SK-N-SH treated with all-trans-retinoic acid at 6 μM for 48 hours (cell line): ENCODE measurements at regions not wholly inside any gene's neighbourhood (a gene's known extent, or its start where the extent isn't known, plus 50 kb on each side); places are given as distances from the start of the nearest gene placed in this dataset.

Experiments
- ATAC-seq: fragments of 200-7000 bp; cut with Tn5 transposase; 3 replicates; pipeline ENCODE4 v1.9.1; 2020; ENCODE audit warnings: mild to moderate bottlenecking, moderate library complexity
- ARNTL ChIP-seq: fragments of 450-650 bp; formaldehyde crosslinking; IDR thresholded peaks from 2 replicates; pipeline ENCODE4 v1.5.0; 2020; ENCODE audit warnings: low read depth, mild to moderate bottlenecking, moderate library complexity, borderline replicate concordance
- BACH2 ChIP-seq: fragments of 250-450 bp; sonication (Bioruptor Pico); IDR thresholded peaks from 2 replicates; pipeline ENCODE4 v1.9.0; 2021; ENCODE audit warnings: mild to moderate bottlenecking, borderline replicate concordance
- ESRRG ChIP-seq: fragments of 250-450 bp; sonication (Bioruptor Pico); IDR thresholded peaks from 2 replicates; pipeline ENCODE4 v1.6.1; 2021; ENCODE audit warnings: mild to moderate bottlenecking
- GLIS3 ChIP-seq: fragments of 250-450 bp; sonication (Bioruptor Pico); IDR thresholded peaks from 2 replicates; pipeline ENCODE4 v1.5.0; 2020; ENCODE audit warnings: mild to moderate bottlenecking, moderate library complexity
- ISL1 ChIP-seq: fragments of 250-450 bp; sonication (Bioruptor Pico); IDR thresholded peaks from 2 replicates; pipeline ENCODE4 v2.1.2; 2022; ENCODE audit warnings: mild to moderate bottlenecking, moderate library complexity
- OSR1 ChIP-seq: fragments of 250-450 bp; sonication (Bioruptor Pico); IDR thresholded peaks from 2 replicates; pipeline ENCODE4 v1.8.0; 2022; ENCODE audit warnings: moderate library complexity, mild to moderate bottlenecking, inconsistent platforms
- PPARA ChIP-seq: fragments of 250-450 bp; sonication (Bioruptor Pico); IDR thresholded peaks from 2 replicates; pipeline ENCODE4 v1.5.0; 2020; ENCODE audit warnings: mild to moderate bottlenecking, borderline replicate concordance
- RARB ChIP-seq: fragments of 250-450 bp; sonication (Bioruptor Pico); IDR thresholded peaks from 2 replicates; pipeline ENCODE4 v1.8.0; 2021; ENCODE audit warnings: mild to moderate bottlenecking, moderate library complexity
- SNAI2 ChIP-seq: fragments of 250-450 bp; sonication (Bioruptor Pico); IDR thresholded peaks from 2 replicates; pipeline ENCODE4 v1.5.0; 2020; ENCODE audit warnings: mild to moderate bottlenecking, moderate library complexity
- TOX ChIP-seq: fragments of 250-450 bp; sonication (Bioruptor Pico); IDR thresholded peaks from 2 replicates; pipeline ENCODE4 v1.8.0; 2021; ENCODE audit warnings: mild to moderate bottlenecking, moderate library complexity, borderline replicate concordance
- ZFP3 ChIP-seq: fragments of 250-450 bp; sonication (Bioruptor Pico); IDR thresholded peaks from 2 replicates; pipeline ENCODE4 v1.5.0; 2020; ENCODE audit warnings: mild to moderate bottlenecking, moderate library complexity
- ZFP30 ChIP-seq: fragments of 450-650 bp; formaldehyde crosslinking; IDR thresholded peaks from 2 replicates; pipeline ENCODE4 v1.5.0; 2022; ENCODE audit warnings: mild to moderate bottlenecking, moderate library complexity
- ZNF565 ChIP-seq: fragments of 450-650 bp; formaldehyde crosslinking; conservative IDR thresholded peaks from 2 replicates; pipeline ENCODE4 v1.5.0; 2020; ENCODE audit warnings: low read depth, mild to moderate bottlenecking, moderate library complexity
- ZNF70 ChIP-seq: fragments of 450-650 bp; formaldehyde crosslinking; IDR thresholded peaks from 2 replicates; pipeline ENCODE4 v1.5.0; 2020; ENCODE audit warnings: mild to moderate bottlenecking, moderate library complexity
- ZNF8 ChIP-seq: fragments of 450-650 bp; formaldehyde crosslinking; IDR thresholded peaks from 2 replicates; pipeline ENCODE4 v1.5.0; 2020; ENCODE audit warnings: mild to moderate bottlenecking, moderate library complexity
- TF ChIP-seq, protein P1 (sequence below): fragments of 250-450 bp; sonication (Bioruptor Pico); IDR thresholded peaks from 2 replicates; pipeline ENCODE4 v1.5.0; 2020; ENCODE audit warnings: mild to moderate bottlenecking, moderate library complexity
- TF ChIP-seq, protein P2 (sequence below): fragments of 250-450 bp; sonication (Bioruptor Pico); IDR thresholded peaks from 2 replicates; pipeline ENCODE4 v1.8.0; 2020; ENCODE audit warnings: mild to moderate bottlenecking, moderate library complexity, borderline replicate concordance
- TF ChIP-seq, protein P3 (sequence below): fragments of 250-450 bp; sonication (Bioruptor Pico); IDR thresholded peaks from 2 replicates; pipeline ENCODE4 v1.8.0; 2021; ENCODE audit warnings: low read depth, mild to moderate bottlenecking, moderate library complexity, borderline replicate concordance
- TF ChIP-seq, protein P4 (sequence below): fragments of 250-450 bp; sonication (Bioruptor Pico); IDR thresholded peaks from 2 replicates; pipeline ENCODE4 v1.5.1; 2021; ENCODE audit warnings: mild to moderate bottlenecking, moderate library complexity
- TF ChIP-seq, protein P5 (sequence below): fragments of 250-450 bp; sonication (Bioruptor Pico); IDR thresholded peaks from 2 replicates; pipeline ENCODE4 v1.5.1; 2020; ENCODE audit warnings: low read depth, mild to moderate bottlenecking, moderate library complexity

DNA sequence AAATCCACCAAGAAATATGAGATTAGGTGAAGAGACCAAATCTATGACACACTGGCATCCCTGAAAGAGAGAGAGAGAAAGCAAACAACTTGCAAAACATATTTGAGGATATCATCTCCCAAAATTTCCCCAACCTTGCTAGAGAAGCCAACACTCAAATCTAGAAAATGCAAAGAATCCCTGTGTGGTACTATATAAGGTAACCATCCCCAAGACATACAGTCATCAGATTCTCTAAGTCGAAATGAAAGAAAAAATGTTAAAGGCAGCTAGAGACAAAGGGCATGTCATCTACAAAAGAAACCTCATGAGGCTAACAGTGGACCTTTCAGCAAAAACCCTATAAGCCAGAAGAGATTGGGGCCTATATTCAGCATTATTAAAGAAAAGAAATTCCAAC is 622.1 kb upstream of the LMCD1 start (continued):
- TF ChIP-seq, protein P1, sequence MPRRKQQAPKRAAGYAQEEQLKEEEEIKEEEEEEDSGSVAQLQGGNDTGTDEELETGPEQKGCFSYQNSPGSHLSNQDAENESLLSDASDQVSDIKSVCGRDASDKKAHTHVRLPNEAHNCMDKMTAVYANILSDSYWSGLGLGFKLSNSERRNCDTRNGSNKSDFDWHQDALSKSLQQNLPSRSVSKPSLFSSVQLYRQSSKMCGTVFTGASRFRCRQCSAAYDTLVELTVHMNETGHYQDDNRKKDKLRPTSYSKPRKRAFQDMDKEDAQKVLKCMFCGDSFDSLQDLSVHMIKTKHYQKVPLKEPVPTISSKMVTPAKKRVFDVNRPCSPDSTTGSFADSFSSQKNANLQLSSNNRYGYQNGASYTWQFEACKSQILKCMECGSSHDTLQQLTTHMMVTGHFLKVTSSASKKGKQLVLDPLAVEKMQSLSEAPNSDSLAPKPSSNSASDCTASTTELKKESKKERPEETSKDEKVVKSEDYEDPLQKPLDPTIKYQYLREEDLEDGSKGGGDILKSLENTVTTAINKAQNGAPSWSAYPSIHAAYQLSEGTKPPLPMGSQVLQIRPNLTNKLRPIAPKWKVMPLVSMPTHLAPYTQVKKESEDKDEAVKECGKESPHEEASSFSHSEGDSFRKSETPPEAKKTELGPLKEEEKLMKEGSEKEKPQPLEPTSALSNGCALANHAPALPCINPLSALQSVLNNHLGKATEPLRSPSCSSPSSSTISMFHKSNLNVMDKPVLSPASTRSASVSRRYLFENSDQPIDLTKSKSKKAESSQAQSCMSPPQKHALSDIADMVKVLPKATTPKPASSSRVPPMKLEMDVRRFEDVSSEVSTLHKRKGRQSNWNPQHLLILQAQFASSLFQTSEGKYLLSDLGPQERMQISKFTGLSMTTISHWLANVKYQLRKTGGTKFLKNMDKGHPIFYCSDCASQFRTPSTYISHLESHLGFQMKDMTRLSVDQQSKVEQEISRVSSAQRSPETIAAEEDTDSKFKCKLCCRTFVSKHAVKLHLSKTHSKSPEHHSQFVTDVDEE, result no peak
- TF ChIP-seq ARNTL (CRISPR knock-in tag) (no peak), TOX (no peak), ISL1 (no peak)

DNA sequence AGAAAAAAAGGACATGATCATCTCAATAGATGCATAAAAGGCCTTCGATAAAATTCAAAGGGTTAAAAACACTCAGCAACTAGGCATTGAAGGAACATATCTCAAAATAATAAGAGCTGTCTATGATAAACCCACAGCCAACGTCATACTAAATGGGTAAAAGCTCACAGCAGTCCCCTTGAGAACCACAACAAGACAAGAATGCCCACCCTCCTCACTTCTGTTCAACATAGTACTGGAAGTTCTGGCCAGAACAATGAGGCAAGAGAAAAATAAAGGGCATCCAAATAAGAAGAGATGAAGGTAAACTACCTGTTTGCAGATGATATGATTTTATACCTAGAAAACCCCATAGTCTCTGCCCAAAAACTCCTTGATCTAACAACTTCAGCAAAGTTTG is 619.7 kb upstream of the LMCD1 start:
- ATAC-seq, result no peak
- TF ChIP-seq BACH2 (CRISPR knock-in tag) (no peak), ZNF8 (CRISPR knock-in tag) (no peak), PPARA (CRISPR knock-in tag) (no peak), ESRRG (CRISPR knock-in tag) (no peak), RARB (no peak), ARNTL (CRISPR knock-in tag) (no peak), GLIS3 (CRISPR knock-in tag) (no peak), SNAI2 (CRISPR knock-in tag) (no peak), OSR1 (CRISPR knock-in tag) (no peak), ISL1 (no peak), ZNF70 (no peak), ZFP3 (CRISPR knock-in tag) (no peak), ZFP30 (CRISPR knock-in tag) (no peak)
- TF ChIP-seq, protein P2, sequence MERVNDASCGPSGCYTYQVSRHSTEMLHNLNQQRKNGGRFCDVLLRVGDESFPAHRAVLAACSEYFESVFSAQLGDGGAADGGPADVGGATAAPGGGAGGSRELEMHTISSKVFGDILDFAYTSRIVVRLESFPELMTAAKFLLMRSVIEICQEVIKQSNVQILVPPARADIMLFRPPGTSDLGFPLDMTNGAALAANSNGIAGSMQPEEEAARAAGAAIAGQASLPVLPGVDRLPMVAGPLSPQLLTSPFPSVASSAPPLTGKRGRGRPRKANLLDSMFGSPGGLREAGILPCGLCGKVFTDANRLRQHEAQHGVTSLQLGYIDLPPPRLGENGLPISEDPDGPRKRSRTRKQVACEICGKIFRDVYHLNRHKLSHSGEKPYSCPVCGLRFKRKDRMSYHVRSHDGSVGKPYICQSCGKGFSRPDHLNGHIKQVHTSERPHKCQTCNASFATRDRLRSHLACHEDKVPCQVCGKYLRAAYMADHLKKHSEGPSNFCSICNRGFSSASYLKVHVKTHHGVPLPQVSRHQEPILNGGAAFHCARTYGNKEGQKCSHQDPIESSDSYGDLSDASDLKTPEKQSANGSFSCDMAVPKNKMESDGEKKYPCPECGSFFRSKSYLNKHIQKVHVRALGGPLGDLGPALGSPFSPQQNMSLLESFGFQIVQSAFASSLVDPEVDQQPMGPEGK (CRISPR knock-in tag), result no peak
- TF ChIP-seq, protein P3, sequence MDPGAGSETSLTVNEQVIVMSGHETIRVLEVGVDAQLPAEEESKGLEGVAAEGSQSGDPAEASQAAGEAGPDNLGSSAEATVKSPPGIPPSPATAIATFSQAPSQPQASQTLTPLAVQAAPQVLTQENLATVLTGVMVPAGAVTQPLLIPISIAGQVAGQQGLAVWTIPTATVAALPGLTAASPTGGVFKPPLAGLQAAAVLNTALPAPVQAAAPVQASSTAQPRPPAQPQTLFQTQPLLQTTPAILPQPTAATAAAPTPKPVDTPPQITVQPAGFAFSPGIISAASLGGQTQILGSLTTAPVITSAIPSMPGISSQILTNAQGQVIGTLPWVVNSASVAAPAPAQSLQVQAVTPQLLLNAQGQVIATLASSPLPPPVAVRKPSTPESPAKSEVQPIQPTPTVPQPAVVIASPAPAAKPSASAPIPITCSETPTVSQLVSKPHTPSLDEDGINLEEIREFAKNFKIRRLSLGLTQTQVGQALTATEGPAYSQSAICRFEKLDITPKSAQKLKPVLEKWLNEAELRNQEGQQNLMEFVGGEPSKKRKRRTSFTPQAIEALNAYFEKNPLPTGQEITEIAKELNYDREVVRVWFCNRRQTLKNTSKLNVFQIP (CRISPR knock-in tag), result no peak
- TF ChIP-seq, protein P4, sequence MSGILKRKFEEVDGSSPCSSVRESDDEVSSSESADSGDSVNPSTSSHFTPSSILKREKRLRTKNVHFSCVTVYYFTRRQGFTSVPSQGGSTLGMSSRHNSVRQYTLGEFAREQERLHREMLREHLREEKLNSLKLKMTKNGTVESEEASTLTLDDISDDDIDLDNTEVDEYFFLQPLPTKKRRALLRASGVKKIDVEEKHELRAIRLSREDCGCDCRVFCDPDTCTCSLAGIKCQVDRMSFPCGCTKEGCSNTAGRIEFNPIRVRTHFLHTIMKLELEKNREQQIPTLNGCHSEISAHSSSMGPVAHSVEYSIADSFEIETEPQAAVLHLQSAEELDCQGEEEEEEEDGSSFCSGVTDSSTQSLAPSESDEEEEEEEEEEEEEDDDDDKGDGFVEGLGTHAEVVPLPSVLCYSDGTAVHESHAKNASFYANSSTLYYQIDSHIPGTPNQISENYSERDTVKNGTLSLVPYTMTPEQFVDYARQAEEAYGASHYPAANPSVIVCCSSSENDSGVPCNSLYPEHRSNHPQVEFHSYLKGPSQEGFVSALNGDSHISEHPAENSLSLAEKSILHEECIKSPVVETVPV (CRISPR knock-in tag), result no peak
- TF ChIP-seq, protein P1, result no peak
- TF ChIP-seq, protein P5, sequence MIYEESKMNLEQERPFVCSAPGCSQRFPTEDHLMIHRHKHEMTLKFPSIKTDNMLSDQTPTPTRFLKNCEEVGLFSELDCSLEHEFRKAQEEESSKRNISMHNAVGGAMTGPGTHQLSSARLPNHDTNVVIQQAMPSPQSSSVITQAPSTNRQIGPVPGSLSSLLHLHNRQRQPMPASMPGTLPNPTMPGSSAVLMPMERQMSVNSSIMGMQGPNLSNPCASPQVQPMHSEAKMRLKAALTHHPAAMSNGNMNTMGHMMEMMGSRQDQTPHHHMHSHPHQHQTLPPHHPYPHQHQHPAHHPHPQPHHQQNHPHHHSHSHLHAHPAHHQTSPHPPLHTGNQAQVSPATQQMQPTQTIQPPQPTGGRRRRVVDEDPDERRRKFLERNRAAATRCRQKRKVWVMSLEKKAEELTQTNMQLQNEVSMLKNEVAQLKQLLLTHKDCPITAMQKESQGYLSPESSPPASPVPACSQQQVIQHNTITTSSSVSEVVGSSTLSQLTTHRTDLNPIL, result no peak

DNA sequence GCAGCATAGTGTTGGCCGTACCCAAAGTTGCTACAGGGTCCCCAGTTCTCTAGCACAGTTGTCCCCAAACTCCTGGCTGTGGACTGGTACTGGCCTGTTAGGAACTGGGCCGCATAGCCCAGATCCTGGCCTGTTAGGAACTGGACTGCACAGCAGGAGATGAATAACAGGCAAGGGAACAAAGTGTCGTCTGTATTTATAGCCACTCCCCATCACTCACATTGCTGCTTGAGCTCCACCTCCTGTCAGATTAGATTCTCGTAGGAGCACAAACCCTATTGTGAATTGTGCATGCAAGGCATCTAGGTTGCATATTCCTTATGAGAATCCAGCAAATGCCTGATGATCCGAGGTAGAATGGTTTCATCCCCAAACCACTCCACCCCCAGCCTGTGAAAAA is 604.0 kb upstream of the LMCD1 start:
- TF ChIP-seq, protein P1, result no peak
- no peak for TF ChIP-seq ZFP3 (CRISPR knock-in tag)
- no peak for TF ChIP-seq SNAI2 (CRISPR knock-in tag)
- TF ChIP-seq ZNF565 (CRISPR knock-in tag), result no peak
- no peak for TF ChIP-seq ISL1
- TF ChIP-seq, protein P5, result no peak
- TF ChIP-seq ARNTL (CRISPR knock-in tag), result no peak
- TF ChIP-seq PPARA (CRISPR knock-in tag), result no peak
- TF ChIP-seq GLIS3 (CRISPR knock-in tag), result no peak
- TF ChIP-seq TOX, result no peak
- ATAC-seq, result no peak
